Stimulated activated memory B cell treated with anti-CD40 and anti-IgM and Interleukin-4, amounts not matched to agents 10 μg/mL and 1 μg/mL and 100 μg/mL, for 72 hours (primary cell): ENCODE measurements at regions not wholly inside any gene's neighbourhood (a gene's known extent, or its start where the extent isn't known, plus 50 kb on each side); places are given as distances from the start of the nearest gene placed in this dataset.
A peak's percentile ranks its signal among the peaks of the same experiment; 100 is the strongest.

Source experiments
- ATAC-seq: fragments of 150-1000 bp; cut with Tn5 transposase; 2 replicates; pipeline ENCODE4 v1.10.0; 2021
- H3K27ac Mint-ChIP-seq: one replicate; pipeline ENCODE4 v1.8.0; 2022; ENCODE audit warnings: mild to moderate bottlenecking, mixed read lengths
- H3K27me3 Mint-ChIP-seq: one replicate; pipeline ENCODE4 v1.8.0; 2022; ENCODE audit warnings: mixed read lengths
- H3K36me3 Mint-ChIP-seq: one replicate; pipeline ENCODE4 v1.8.0; 2022; ENCODE audit warnings: mixed read lengths
- H3K4me1 Mint-ChIP-seq: one replicate; pipeline ENCODE4 v1.8.0; 2022; ENCODE audit warnings: mixed read lengths
- H3K4me3 Mint-ChIP-seq: one replicate; pipeline ENCODE4 v1.8.0; 2022; ENCODE audit warnings: mild to moderate bottlenecking, moderate library complexity, mixed read lengths
- H3K9me3 Mint-ChIP-seq: one replicate; pipeline ENCODE4 v1.8.0; 2022; ENCODE audit warnings: mixed read lengths

- Mint-ChIP-seq H3K27ac (no peak overlapping the region), H3K4me1 (no peaks in the 10 kb centered on the region), H3K4me3 (no peak overlapping the region), H3K36me3 (no peaks in the 10 kb centered on the region), H3K27me3 (no peaks in the 10 kb centered on the region), H3K9me3 (peaks cover 5% of the 10 kb centered on the region)
- ATAC-seq: no peak
These were observed 267.4 kb upstream of the ACVR2A start for GRCh38 chr2:147577323-147577997.

- H3K36me3 Mint-ChIP-seq: no peaks in the 10 kb centered on the region
- no peak overlapping the region for H3K4me3 Mint-ChIP-seq
- no peaks in the 10 kb centered on the region for H3K4me1 Mint-ChIP-seq
- H3K27ac Mint-ChIP-seq: no peak overlapping the region
- no peaks in the 10 kb centered on the region for H3K27me3 Mint-ChIP-seq
- ATAC-seq: no peak
- no peaks in the 10 kb centered on the region for H3K9me3 Mint-ChIP-seq
These were observed 269.7 kb upstream of the ACVR2A start for GRCh38 chr2:147575106-147575505.

- no peak for ATAC-seq
- no peak overlapping the region for H3K4me3 Mint-ChIP-seq
- H3K36me3 Mint-ChIP-seq: no peaks in the 10 kb centered on the region
- no peaks in the 10 kb centered on the region for H3K27me3 Mint-ChIP-seq
- H3K4me1 Mint-ChIP-seq: no peaks in the 10 kb centered on the region
- H3K27ac Mint-ChIP-seq: no peak overlapping the region
- peaks cover 7% of the 10 kb centered on the region for H3K9me3 Mint-ChIP-seq
These were observed 272.2 kb upstream of the ACVR2A start for GRCh38 chr2:147572622-147573021.

DNA sequence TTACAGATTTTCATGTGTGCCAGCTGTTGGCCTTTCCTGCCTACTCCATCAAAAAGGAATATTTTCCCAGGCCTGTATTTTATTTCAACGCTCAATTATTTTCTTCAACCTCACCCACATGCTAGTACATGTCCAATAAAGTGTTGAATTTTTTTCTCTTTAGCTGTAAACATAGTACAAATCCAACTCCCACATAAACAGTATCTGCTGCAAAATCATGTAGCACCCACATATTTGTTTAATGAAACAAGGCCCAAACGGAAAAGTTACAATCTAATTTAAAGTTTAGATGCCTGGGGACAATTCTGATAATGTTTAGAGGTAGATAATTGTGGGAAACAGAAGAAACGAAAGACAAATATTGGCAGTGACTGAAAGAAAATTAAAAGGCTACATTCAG, 275.4 kb upstream of the ACVR2A start:
- no peaks in the 10 kb centered on the region for H3K4me1 Mint-ChIP-seq
- H3K4me3 Mint-ChIP-seq: no peak overlapping the region
- no peak overlapping the region for H3K27ac Mint-ChIP-seq
- no peak for ATAC-seq
- H3K27me3 Mint-ChIP-seq: no peaks in the 10 kb centered on the region
- H3K36me3 Mint-ChIP-seq: no peaks in the 10 kb centered on the region
- peaks cover 8% of the 10 kb centered on the region for H3K9me3 Mint-ChIP-seq

DNA sequence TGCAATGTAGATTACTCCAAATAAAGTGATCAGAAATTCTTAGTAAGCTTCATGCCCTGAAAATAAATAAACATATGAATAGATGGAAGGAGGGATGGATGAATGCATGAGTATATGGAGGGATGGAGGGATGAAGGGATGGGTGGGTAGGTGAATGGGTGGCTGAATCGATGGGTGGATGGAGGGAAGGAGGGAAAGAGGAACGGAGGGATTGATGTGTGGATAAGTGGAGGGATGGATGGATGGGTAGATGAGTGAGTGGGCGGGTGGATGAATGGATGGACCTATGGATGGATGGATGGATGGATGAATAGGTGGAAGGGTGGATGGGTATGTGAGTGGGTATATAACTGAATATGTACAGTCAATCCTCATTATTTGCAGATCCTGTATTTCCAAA, 276.7 kb upstream of the ACVR2A start:
- peak; percentile 20 for ATAC-seq
- H3K4me3 Mint-ChIP-seq: no peak overlapping the region
- H3K9me3 Mint-ChIP-seq: peaks cover 10% of the 10 kb centered on the region
- no peaks in the 10 kb centered on the region for H3K27me3 Mint-ChIP-seq
- H3K4me1 Mint-ChIP-seq: no peaks in the 10 kb centered on the region
- H3K36me3 Mint-ChIP-seq: no peaks in the 10 kb centered on the region
- no peak overlapping the region for H3K27ac Mint-ChIP-seq

DNA sequence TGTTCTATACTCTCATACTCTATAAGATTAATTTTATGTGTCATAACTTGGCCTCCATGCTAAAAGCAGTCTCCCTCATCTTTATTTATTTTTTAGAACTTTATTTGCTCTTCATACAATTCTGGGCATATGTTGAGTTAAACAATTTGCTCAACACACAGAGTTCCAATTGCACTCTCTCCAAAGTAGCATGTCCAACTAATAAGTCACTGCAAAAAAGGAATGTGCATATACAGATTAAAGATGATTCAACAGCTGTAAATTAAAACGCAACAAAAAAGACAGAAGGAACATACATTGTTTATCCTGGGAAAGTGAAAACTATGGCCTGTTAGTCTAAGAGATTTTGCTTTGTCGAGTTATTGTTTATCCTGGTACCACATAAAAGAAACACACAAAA, 277.7 kb upstream of the ACVR2A start:
- Mint-ChIP-seq H3K4me3 (no peak overlapping the region), H3K27ac (no peak overlapping the region), H3K9me3 (peaks cover 10% of the 10 kb centered on the region), H3K27me3 (no peaks in the 10 kb centered on the region), H3K4me1 (no peaks in the 10 kb centered on the region), H3K36me3 (no peaks in the 10 kb centered on the region)
- ATAC-seq: no peak

DNA sequence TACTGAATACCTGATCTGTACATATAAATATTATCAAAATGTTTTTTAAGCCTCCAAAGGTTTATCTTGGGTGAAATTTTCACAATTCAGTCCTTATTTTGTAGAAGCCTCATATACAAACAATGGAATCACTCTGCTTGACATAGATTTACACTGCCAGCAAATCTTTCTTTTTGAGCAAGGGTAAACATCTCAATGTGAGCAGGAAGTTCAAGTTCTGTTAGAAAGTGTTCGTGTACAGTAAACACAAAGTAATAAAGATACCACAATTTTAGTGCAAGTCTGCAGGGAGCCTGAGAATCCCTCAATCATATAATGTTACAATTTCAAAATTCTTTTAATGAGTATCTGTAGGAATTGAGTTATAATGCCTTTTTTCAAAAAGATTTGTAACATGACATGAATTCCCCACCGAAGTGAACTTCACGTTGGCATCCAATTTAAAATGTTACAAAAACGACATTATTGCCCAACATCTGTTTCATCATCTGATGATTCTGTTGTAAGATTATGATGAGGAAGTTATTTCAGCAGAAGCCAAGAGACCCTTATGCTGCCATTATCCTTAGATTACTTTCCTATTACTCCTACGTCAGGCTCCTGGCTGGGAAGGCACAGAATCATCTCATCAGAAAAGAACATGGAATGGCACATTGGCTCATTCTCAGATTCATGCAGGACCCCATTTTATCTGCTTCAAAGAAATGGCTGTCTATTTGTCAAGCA, 283.9 kb upstream of the ACVR2A start:
- no peak overlapping the region for H3K4me3 Mint-ChIP-seq
- H3K4me1 Mint-ChIP-seq: no peaks in the 10 kb centered on the region
- H3K27ac Mint-ChIP-seq: no peak overlapping the region
- no peaks in the 10 kb centered on the region for H3K36me3 Mint-ChIP-seq
- ATAC-seq: no peak
- peaks cover 3% of the 10 kb centered on the region for H3K9me3 Mint-ChIP-seq
- H3K27me3 Mint-ChIP-seq: no peaks in the 10 kb centered on the region

DNA sequence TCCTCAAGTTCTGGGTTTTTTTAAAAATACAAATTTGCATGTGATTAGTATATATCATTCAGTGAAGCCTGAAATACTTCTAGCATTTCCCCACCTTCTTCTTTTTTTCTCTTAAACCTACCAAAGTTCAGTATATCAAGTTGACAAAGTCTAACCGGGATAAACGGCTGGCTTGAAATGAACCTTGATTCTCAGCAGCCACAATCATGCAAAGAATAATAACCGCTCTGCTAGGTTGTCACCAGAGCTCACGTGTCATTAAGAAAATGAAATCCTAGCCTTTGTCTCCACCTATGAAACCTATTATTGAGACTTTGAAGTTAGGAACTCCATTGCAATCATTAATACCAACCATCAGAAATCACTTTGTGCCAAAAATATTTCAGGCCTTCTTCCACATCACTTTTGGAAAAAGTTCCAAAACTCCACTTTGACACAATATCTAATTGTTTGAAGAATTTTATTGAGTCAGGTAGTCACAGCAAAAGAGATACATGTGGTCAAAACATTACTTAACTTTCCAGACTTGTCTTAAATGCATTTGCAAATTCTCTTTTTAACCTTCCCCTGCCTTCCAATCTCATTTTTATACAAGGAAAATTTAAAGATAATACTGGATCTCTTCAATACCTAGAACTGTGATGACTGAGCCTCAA, 285.6 kb upstream of the ACVR2A start:
- no peak for ATAC-seq
- no peaks in the 10 kb centered on the region for H3K27me3 Mint-ChIP-seq
- H3K4me1 Mint-ChIP-seq: no peaks in the 10 kb centered on the region
- H3K9me3 Mint-ChIP-seq: peaks cover under 1% of the 10 kb centered on the region
- H3K27ac Mint-ChIP-seq: no peak overlapping the region
- no peak overlapping the region for H3K4me3 Mint-ChIP-seq
- no peaks in the 10 kb centered on the region for H3K36me3 Mint-ChIP-seq

DNA sequence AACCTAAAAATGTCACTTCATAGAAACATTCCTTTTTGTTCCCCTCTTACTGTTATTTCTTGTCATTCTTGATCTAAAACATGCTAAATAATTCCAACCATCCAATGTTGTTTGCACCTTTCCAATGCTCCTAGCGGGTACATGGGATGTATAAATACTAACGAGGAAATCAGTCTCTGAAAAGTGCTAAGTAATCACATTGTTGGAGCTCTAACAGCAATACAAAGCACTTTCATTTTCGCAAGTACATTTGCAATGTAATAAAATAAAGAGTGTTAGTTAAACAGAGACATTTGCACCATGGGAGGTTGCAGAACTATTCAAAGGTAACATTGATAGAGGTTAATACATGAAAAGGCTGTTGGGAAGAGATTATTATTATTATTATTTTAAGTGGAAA, 286.2 kb upstream of the ACVR2A start:
- no peak for ATAC-seq
- Mint-ChIP-seq H3K27ac (no peak overlapping the region), H3K4me3 (no peak overlapping the region), H3K27me3 (no peaks in the 10 kb centered on the region), H3K36me3 (no peaks in the 10 kb centered on the region), H3K4me1 (no peaks in the 10 kb centered on the region), H3K9me3 (no peaks in the 10 kb centered on the region)

DNA sequence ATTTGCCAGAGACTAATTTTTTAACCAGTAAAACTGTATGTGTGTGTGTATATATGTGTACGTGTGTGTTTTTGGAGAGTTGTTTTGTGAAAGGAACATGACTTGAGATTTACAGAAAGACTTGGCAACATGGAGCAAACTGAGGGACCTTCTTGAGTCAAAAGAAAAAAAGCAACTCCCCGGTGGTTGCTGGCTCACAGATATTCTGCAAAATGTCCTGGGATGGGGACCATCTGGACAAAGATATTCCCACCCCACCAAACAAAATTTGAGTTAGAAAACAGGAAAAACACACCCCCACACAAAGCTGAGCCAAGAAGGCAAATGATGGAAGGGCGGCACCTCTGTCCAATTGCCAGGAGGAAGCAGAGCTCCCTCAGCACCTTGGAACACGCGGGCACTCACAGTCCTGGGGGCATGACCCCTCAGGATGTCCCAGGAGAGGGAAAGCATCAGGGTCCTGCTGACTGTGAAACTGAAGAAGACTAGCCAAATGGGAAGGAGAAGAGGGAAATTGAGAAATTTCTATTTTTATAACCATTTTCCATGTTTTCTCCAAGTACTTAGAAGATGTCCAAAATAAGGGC, 290.2 kb upstream of the ACVR2A start:
- Mint-ChIP-seq H3K36me3 (no peaks in the 10 kb centered on the region), H3K27me3 (no peaks in the 10 kb centered on the region), H3K9me3 (no peaks in the 10 kb centered on the region), H3K27ac (no peak overlapping the region), H3K4me1 (no peaks in the 10 kb centered on the region), H3K4me3 (no peak overlapping the region)
- no peak for ATAC-seq

DNA sequence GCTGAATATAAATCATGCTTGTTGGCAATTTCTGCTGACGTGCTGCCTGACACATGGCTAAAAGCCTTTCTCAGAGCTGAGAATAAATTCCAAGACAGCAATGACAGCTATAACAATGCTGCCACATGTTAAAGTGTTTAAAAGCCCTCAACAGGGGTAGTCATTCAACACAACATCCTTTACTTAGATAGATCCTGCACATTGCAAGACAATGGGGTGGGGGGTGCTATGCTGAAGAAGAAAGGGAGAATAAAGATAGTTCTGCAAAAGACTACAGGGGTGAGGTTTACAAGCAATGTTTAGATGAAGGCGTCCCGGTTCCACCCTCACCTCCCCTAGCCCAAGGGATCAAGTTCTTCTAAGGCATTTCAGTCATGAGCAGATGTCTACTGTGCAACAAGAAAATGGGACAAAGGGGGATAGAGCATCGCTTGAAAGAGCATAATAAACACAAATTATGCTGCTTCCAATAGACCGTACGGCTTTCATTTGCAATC, 291.0 kb upstream of the ACVR2A start:
- no peaks in the 10 kb centered on the region for H3K9me3 Mint-ChIP-seq
- H3K27me3 Mint-ChIP-seq: no peaks in the 10 kb centered on the region
- no peak for ATAC-seq
- H3K36me3 Mint-ChIP-seq: no peaks in the 10 kb centered on the region
- H3K4me3 Mint-ChIP-seq: no peak overlapping the region
- no peak overlapping the region for H3K27ac Mint-ChIP-seq
- no peaks in the 10 kb centered on the region for H3K4me1 Mint-ChIP-seq

GRCh38 chr2:147550995-147551731, 293.7 kb upstream of the ACVR2A start:
- H3K27me3 Mint-ChIP-seq: no peaks in the 10 kb centered on the region
- no peak overlapping the region for H3K4me3 Mint-ChIP-seq
- H3K27ac Mint-ChIP-seq: no peak overlapping the region
- H3K36me3 Mint-ChIP-seq: no peaks in the 10 kb centered on the region
- no peak for ATAC-seq
- H3K4me1 Mint-ChIP-seq: no peaks in the 10 kb centered on the region
- no peaks in the 10 kb centered on the region for H3K9me3 Mint-ChIP-seq

GRCh38 chr2:147549054-147549453, 295.8 kb upstream of the ACVR2A start:
- Mint-ChIP-seq H3K27me3 (no peaks in the 10 kb centered on the region), H3K4me1 (no peaks in the 10 kb centered on the region), H3K36me3 (no peaks in the 10 kb centered on the region), H3K9me3 (no peaks in the 10 kb centered on the region), H3K4me3 (no peak overlapping the region), H3K27ac (no peak overlapping the region)
- ATAC-seq: no peak

DNA sequence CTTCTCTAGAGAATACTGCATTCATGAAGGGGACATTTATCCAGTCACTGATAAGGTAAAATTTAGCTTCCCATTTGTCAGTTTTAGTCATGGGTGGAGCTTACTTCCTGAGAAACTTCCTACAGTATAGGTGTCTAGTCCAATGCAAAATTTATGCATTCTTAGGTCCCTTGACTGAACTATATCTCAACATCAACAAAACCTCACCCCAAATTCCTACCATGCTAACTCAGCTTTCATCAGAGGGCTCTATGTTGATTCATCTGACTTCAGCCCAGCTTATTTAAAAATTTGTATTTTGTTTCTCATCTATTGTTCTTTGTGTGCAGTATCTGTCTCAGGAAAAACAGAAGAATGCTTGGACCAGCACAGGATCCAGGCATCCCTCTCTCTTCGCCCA, 296.4 kb upstream of the ACVR2A start:
- H3K4me3 Mint-ChIP-seq: no peak overlapping the region
- H3K27me3 Mint-ChIP-seq: no peaks in the 10 kb centered on the region
- no peak for ATAC-seq
- H3K27ac Mint-ChIP-seq: no peak overlapping the region
- no peaks in the 10 kb centered on the region for H3K9me3 Mint-ChIP-seq
- no peaks in the 10 kb centered on the region for H3K4me1 Mint-ChIP-seq
- H3K36me3 Mint-ChIP-seq: no peaks in the 10 kb centered on the region

- Mint-ChIP-seq H3K27me3 (no peaks in the 10 kb centered on the region), H3K4me1 (no peaks in the 10 kb centered on the region), H3K27ac (no peak overlapping the region), H3K9me3 (no peaks in the 10 kb centered on the region), H3K4me3 (no peak overlapping the region), H3K36me3 (no peaks in the 10 kb centered on the region)
- ATAC-seq: no peak
These were observed 297.4 kb upstream of the ACVR2A start for GRCh38 chr2:147547440-147547839.
